Thyroid gland (tissue), 4 donors: ENCODE measurements at regions not wholly inside any gene's neighbourhood (a gene's known extent, or its start where the extent isn't known, plus 50 kb on each side); places are given as distances from the start of the nearest gene placed in this dataset.

Source experiments
- DNase-seq, 2 donors: peaks; one replicate each; pipeline ENCODE4 v3.0.0-alpha.2; 2019
- H3K27ac ChIP-seq, 3 donors: fragments of 200-600 bp; sonication (generic); 1 replicate in 2 of 3; 2 replicates in 1 of 3; pipeline ENCODE4 v1.5.1; 2016 to 2019; ENCODE audit warnings: mild to moderate bottlenecking in 1 of 3, moderate library complexity in 1 of 3
- H3K27me3 ChIP-seq: fragments of 200-600 bp; sonication (generic); one replicate; pipeline ENCODE4 v1.5.1; 2019
- H3K36me3 ChIP-seq, 2 donors: fragments of 200-600 bp; sonication (generic); one replicate each; pipeline ENCODE4 v1.5.1; 2016 to 2019
- H3K4me1 ChIP-seq, 2 donors: fragments of 200-600 bp; sonication (generic); one replicate each; pipeline ENCODE4 v1.5.1; 2017 to 2019
- H3K4me3 ChIP-seq, 3 donors: fragments of 200-600 bp; sonication (generic); replicated peaks in 1 of 3; 1 replicate in 2 of 3; 2 replicates in 1 of 3; pipeline ENCODE4 v1.5.1; 2016; ENCODE audit warnings: mild to moderate bottlenecking in 1 of 3
- H3K9me3 ChIP-seq: fragments of 200-600 bp; sonication (generic); one replicate; pipeline ENCODE4 v1.5.1; 2017
- POLR2A ChIP-seq, 2 donors: fragments of 450-650 bp; IDR thresholded peaks; one replicate each; pipeline ENCODE4 v1.6.1; 2017; ENCODE audit warnings: antibody characterized with exemption in 2 of 2, mild to moderate bottlenecking in 2 of 2, moderate library complexity in 1 of 2
- WGBS, 2 donors: methylation state at CpG; one replicate each; pipeline ENCODE4 v1.1.5; 2017; 5-methylcytosine and 5-hydroxymethylcytosine counted together
- intact Hi-C: fragments of 100-400 bp; cut with DNase I; formaldehyde crosslinking; loops from one replicate; pipeline ENCODE4 v1.15.1; 2023
- TF ChIP-seq, protein P1 (sequence below), 6 experiments: fragments of 200-600 bp in 3 of 6; fragments of 450-650 bp in 3 of 6; sonication (generic) in 3 of 6; IDR thresholded peaks; one replicate each; pipeline ENCODE4 v1.5.1; 2016 to 2019; ENCODE audit warnings: antibody characterized with exemption in 6 of 6, mild to moderate bottlenecking in 2 of 6, inconsistent platforms in 1 of 6, moderate library complexity in 1 of 6

DNA sequence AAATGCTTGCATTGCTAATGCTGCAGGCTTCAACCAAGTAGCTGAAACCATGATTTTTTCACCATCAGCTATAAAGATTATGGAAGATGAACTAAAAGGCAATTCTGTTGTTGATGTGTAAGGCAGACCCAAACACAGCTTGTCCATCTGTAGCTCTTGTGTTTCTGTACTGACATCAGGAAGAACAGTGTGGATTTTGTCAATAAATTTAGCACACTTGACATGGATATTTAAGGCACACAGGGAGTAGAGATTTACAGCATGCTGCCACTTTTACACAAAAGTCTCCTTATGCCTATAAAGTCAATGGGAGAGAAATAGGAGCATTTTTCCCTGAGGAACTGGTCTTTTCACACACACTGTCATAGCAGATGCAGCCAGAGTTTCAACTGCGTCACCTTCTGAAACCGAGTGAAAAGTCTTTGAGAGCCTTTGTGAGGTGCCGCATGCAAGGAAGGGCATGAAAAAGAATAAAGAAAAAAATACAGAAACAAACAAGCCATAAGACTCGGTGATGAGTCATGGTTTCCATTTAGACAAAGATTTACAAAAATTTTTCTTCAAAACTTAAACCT is 261.4 kb upstream of the TFAP2D start:
- intact Hi-C loops, result no loop called here
- Histone ChIP-seq H3K36me3 (no peaks in the 10 kb centered on the region), H3K27ac (no peak overlapping the region), H3K27me3 (no peaks in the 10 kb centered on the region), H3K4me1 (no peaks in the 10 kb centered on the region), H3K4me3 (no peak overlapping the region), H3K9me3 (no peaks in the 10 kb centered on the region)
- WGBS, 2 donors, result 78 to 83% methylated on average over 4 of the region's 4 CpGs
- DNase-seq, result no peak
- TF ChIP-seq, protein P1, sequence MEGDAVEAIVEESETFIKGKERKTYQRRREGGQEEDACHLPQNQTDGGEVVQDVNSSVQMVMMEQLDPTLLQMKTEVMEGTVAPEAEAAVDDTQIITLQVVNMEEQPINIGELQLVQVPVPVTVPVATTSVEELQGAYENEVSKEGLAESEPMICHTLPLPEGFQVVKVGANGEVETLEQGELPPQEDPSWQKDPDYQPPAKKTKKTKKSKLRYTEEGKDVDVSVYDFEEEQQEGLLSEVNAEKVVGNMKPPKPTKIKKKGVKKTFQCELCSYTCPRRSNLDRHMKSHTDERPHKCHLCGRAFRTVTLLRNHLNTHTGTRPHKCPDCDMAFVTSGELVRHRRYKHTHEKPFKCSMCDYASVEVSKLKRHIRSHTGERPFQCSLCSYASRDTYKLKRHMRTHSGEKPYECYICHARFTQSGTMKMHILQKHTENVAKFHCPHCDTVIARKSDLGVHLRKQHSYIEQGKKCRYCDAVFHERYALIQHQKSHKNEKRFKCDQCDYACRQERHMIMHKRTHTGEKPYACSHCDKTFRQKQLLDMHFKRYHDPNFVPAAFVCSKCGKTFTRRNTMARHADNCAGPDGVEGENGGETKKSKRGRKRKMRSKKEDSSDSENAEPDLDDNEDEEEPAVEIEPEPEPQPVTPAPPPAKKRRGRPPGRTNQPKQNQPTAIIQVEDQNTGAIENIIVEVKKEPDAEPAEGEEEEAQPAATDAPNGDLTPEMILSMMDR (IDR thresholded peaks at IDR 0.05), result no peak
- no peak for TF ChIP-seq POLR2A (IDR thresholded peaks at IDR 0.05)

DNA sequence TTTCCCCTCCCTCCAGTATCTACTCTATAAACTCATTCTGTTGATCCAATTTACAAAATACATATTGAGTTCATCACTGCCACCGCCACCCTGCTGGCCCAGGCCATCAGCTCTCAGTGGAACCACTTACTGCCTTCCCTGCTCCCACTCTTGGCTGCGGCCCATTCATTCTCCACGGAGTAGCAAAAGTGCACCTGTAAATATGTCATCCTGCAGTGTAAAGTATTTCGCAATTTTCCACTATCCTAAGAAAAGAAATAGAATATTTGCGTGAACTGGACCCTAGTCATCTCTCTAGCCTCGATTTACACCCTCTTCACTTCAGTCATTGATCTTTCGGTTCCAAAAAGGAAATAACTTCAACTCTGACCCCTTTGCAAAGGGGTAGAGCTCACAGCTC is 258.3 kb upstream of the TFAP2D start:
- WGBS, 2 donors, result 79 to 84% methylated on average over 7 of the region's 7 CpGs

DNA sequence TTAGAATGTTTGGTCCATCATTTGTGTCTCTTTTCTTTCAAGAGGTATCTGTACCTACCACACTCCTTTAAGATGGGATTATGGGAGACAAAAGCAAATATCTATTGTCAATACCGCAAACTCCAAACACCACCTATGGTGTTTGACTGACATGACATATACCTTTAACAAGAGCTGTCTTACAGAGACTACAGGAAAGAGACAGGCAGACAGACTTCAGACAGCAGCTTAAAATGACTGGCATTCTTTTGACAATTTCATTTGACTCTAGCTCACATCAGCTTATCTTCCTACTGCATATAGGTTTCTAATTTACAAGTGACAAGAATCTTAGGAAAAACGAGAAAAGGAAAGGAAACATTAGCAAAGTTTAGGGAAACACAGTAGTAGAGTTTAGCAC is 256.0 kb upstream of the TFAP2D start:
- H3K9me3 ChIP-seq, result no peaks in the 10 kb centered on the region
- no peak overlapping the region for H3K27ac ChIP-seq
- TF ChIP-seq POLR2A (IDR thresholded peaks at IDR 0.05), result no peak
- TF ChIP-seq, protein P1 (IDR thresholded peaks at IDR 0.05), result no peak
- no peaks in the 10 kb centered on the region for H3K27me3 ChIP-seq
- no peaks in the 10 kb centered on the region for H3K4me1 ChIP-seq
- H3K4me3 ChIP-seq, result no peak overlapping the region
- no peak for DNase-seq
- H3K36me3 ChIP-seq, result no peaks in the 10 kb centered on the region
- 67 to 69% methylated on average over 2 of the region's 2 CpGs for WGBS, 2 donors
- intact Hi-C loops, result no loop called here

More for the DNA sequence above, 258.3 kb upstream of the TFAP2D start:
- no peaks in the 10 kb centered on the region for H3K27me3 ChIP-seq
- H3K36me3 ChIP-seq, result no peaks in the 10 kb centered on the region
- TF ChIP-seq, protein P1 (IDR thresholded peaks at IDR 0.05), result no peak
- TF ChIP-seq POLR2A (IDR thresholded peaks at IDR 0.05), result no peak
- no peak overlapping the region for H3K27ac ChIP-seq
- intact Hi-C loops, result no loop called here
- no peak overlapping the region for H3K4me3 ChIP-seq
- no peaks in the 10 kb centered on the region for H3K9me3 ChIP-seq
- H3K4me1 ChIP-seq, result no peaks in the 10 kb centered on the region
- no peak for DNase-seq

DNA sequence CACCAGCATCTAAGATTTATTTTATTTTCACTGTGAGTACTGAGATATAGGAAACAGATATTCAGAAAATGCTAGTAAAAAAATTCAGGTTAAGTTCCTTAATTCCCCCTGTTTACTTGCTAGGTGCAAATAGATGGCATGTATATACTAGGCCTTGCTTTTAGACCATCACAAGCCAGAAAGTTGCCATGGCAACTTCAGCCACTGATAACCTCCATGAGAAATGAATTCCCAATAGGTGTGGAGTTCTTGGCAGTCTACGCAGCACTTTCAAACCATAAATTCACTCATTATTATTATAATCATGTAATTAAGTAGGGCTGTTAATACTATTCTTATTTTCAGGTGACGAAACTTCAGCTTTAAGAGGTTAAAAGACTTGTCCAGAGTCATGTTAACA is 251.6 kb upstream of the TFAP2D start:
- no peaks in the 10 kb centered on the region for H3K27me3 ChIP-seq
- 80 to 86% methylated on average over 2 of the region's 2 CpGs for WGBS, 2 donors
- no peaks in the 10 kb centered on the region for H3K36me3 ChIP-seq
- no peak for TF ChIP-seq POLR2A (IDR thresholded peaks at IDR 0.05)
- TF ChIP-seq, protein P1 (IDR thresholded peaks at IDR 0.05), result no peak
- H3K4me1 ChIP-seq, result no peaks in the 10 kb centered on the region
- H3K27ac ChIP-seq, result no peak overlapping the region
- no peak overlapping the region for H3K4me3 ChIP-seq
- DNase-seq, result no peak
- intact Hi-C loops, result no loop called here
- H3K9me3 ChIP-seq, result no peaks in the 10 kb centered on the region

DNA sequence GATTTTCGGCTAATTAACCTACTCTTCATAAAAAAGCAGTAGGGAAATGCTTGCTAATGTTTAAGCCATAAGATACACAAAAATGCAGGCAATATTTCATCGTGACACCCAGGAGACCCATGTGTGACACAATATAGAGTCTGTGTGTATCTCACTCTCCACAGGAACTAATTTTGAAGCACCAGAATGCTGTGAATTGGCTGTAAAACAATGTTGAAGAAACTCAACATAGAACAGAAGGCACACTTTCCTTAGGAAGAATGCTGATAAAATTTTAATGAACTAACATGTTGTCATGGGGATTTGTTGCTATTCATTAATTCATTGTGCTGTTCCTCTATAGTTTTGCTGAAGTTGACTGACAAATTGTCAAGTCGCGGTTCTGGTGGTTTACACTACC is 249.4 kb upstream of the TFAP2D start:
- Histone ChIP-seq H3K9me3 (no peaks in the 10 kb centered on the region), H3K27me3 (no peaks in the 10 kb centered on the region), H3K4me3 (no peak overlapping the region), H3K27ac (no peak overlapping the region), H3K4me1 (no peaks in the 10 kb centered on the region), H3K36me3 (no peaks in the 10 kb centered on the region)
- WGBS, 2 donors, result 79 to 83% methylated on average over 4 of the region's 4 CpGs
- intact Hi-C loops, result no loop called here
- no peak for DNase-seq
- TF ChIP-seq POLR2A (IDR thresholded peaks at IDR 0.05), result no peak
- TF ChIP-seq, protein P1 (IDR thresholded peaks at IDR 0.05), result no peak
